Heart right ventricle (tissue), 16 donors: ENCODE measurements at regions not wholly inside any gene's neighbourhood (a gene's known extent, or its start where the extent isn't known, plus 50 kb on each side); places are given as distances from the start of the nearest gene placed in this dataset.

ENCODE experiments used
- ATAC-seq, 8 donors: fragments of 200-7000 bp; cut with Tn5 transposase; one replicate each; pipeline ENCODE4 v1.9.1; 2020; ENCODE audit warnings: mild to moderate bottlenecking in 8 of 8, moderate library complexity in 8 of 8, moderate number of reproducible peaks in 1 of 8
- DNase-seq, 2 donors: peaks; one replicate each; pipeline ENCODE4 v3.0.0-alpha.2; 2020
- H3K27ac ChIP-seq, 10 donors: fragments of 200-600 bp; sonication (generic) in 2 of 10; one replicate each; pipeline versions ENCODE4 v1.5.0 to v1.8.0; 2020 to 2022; ENCODE audit warnings: mild to moderate bottlenecking in 3 of 10
- H3K27me3 ChIP-seq, 7 donors: fragments of 200-600 bp; one replicate each; pipeline ENCODE4 v1.8.0; 2021 to 2022; ENCODE audit warnings: mild to moderate bottlenecking in 2 of 7
- H3K36me3 ChIP-seq, 9 donors: fragments of 200-600 bp; sonication (generic) in 1 of 9; one replicate each; pipeline versions ENCODE4 v1.5.0 to v1.8.0; 2020 to 2022; ENCODE audit warnings: mild to moderate bottlenecking in 2 of 9
- H3K4me1 ChIP-seq, 9 donors: fragments of 200-600 bp; sonication (generic) in 1 of 9; one replicate each; pipeline versions ENCODE4 v1.5.0 to v1.8.0; 2020 to 2022; ENCODE audit warnings: mild to moderate bottlenecking in 4 of 9
- H3K4me3 ChIP-seq, 10 donors: fragments of 200-600 bp; sonication (generic) in 2 of 10; one replicate each; pipeline versions ENCODE4 v1.5.0 to v1.8.0; 2020 to 2022; ENCODE audit warnings: mild to moderate bottlenecking in 7 of 10, moderate library complexity in 2 of 10
- H3K9me3 ChIP-seq, 11 donors: fragments of 200-600 bp in 10 of 11; sonication (generic) in 2 of 11; one replicate each; pipeline versions ENCODE4 v1.5.0 to v1.8.0; 2013 to 2022; ENCODE audit warnings: mild to moderate bottlenecking in 2 of 11, control low read depth in 1 of 11, moderate library complexity in 1 of 11
- CTCF ChIP-seq, 9 donors: fragments of 200-600 bp; sonication (generic) in 2 of 9; IDR thresholded peaks; one replicate each; pipeline versions ENCODE4 v1.5.0 to v1.8.0; 2021 to 2022; ENCODE audit warnings: antibody characterized with exemption in 9 of 9, mild to moderate bottlenecking in 5 of 9, moderate library complexity in 1 of 9
- WGBS, 2 donors: extraction: QIAGEN DNeasy Blood & Tissue Kit; methylation state at CpG; one replicate each; pipeline ENCODE4 v1.1.7; 2013; ENCODE audit warnings: inconsistent platforms in 1 of 2; 5-methylcytosine and 5-hydroxymethylcytosine counted together
- intact Hi-C, 10 donors: fragments of 100-400 bp; cut with DNase I; formaldehyde crosslinking; loops; one replicate each; pipeline versions ENCODE4 v1.11.1 to v1.14.2; 2022
- donor health status: Arrhythmogenic right ventricular cardiomyopathy.
- donor health status: ischemic (EF 13 %, LVEDD 7.1; RV severe dilation, severe dysfunction).
- donor health status: healthy with polysubstance abuse.
- donor health status: DM: no; HTN: yes; CAD: no.
- donor health status: DM: no; HTN: no; CAD: no.
- donor health status: ischemic (EF 25% LVEDD 6.9; RV normal size, moderate dysfunction).
- donor health status: ischemic (EF 25% LVEDD 5.7; RV mildly dilated, moderate dysfunction).
- donor health status: healthy.
- donor health status: DM: yes; HTN: yes; CAD: no.
- donor health status: Ischemic cardiomyopathy.
- donor health status: ischemic (EF 35%, LVEDD 5.7; RV mildly dilated, moderate dysfunction).
- donor health status: nonischemic (EF 11% LVEDD 7.7; RV severe dilation, severe dysfunction).
- donor health status: DM: yes; HTN: yes; CAD: no.
- donor health status: PGD.
- donor health status: ischemic (EF 29% LVEDD 5.4; RV normal size, mild dysfunction).
- donor health status: nonischemic (EF 23%, LVEDD 6.1; RV moderate dilation, normal function).

GRCh38 chr2:101559551-101559950 lies 84.6 kb upstream of the RFX8 start:
- no peak for TF ChIP-seq CTCF (IDR thresholded peaks at IDR 0.05)
- Histone ChIP-seq H3K4me1 (peaks cover 5 to 28% (median 19%) of the 10 kb centered on the region in 9 donors), H3K27me3 (peaks cover 0 to 2% (median 0%) of the 10 kb centered on the region in 7 donors), H3K9me3 (peaks cover 0 to 6% (median 0%) of the 10 kb centered on the region in 11 donors), H3K27ac (peak overlapping the region; percentile 65 to 88 (median 80)), H3K4me3 (peak overlapping the region in 3 of 10 donors; percentile 11 to 30 (median 14)), H3K36me3 (no peaks in the 10 kb centered on the region)
- intact Hi-C loops: loop anchor here in 1 of 10 donors (1.0 kb wide), 1 partner anchor 138 kb away; the partner anchor contains the start of gene MAP4K4
- 36 to 49% methylated on average over 7 of the region's 7 CpGs for WGBS, 2 donors
- peak; percentile 68 to 91 (median 86) for ATAC-seq
- peak; percentile 21 to 58 for DNase-seq

- DNase-seq (peak in 1 of 2 donors; percentile 47), ATAC-seq (peak; percentile 76 to 90 (median 87))
- intact Hi-C loops: loop anchor here in 1 of 10 donors (1.0 kb wide), 1 partner anchor 138 kb away; the partner anchor contains the start of gene MAP4K4
- Histone ChIP-seq H3K27me3 (no peaks in the 10 kb centered on the region), H3K4me1 (peaks cover 5 to 28% (median 19%) of the 10 kb centered on the region in 9 donors), H3K27ac (peak overlapping the region; percentile 65 to 88 (median 80)), H3K36me3 (no peaks in the 10 kb centered on the region), H3K4me3 (peak overlapping the region in 6 of 10 donors; percentile 7 to 30 (median 10)), H3K9me3 (peaks cover 0 to 6% (median 0%) of the 10 kb centered on the region in 11 donors)
- 16 to 23% methylated on average over 9 of the region's 9 CpGs for WGBS, 2 donors
- no peak for TF ChIP-seq CTCF (IDR thresholded peaks at IDR 0.05)
These were observed 84.0 kb upstream of the RFX8 start for GRCh38 chr2:101558740-101559525.

- WGBS, 2 donors: 69 to 74% methylated on average over 7 of the region's 7 CpGs
- no peaks in the 10 kb centered on the region for H3K27me3 ChIP-seq
- no peak for ATAC-seq
- peaks cover 5 to 31% (median 19%) of the 10 kb centered on the region in 9 donors for H3K4me1 ChIP-seq
- intact Hi-C loops: no loop called here
- no peak overlapping the region for H3K27ac ChIP-seq
- TF ChIP-seq CTCF (IDR thresholded peaks at IDR 0.05): no peak
- peak in 1 of 2 donors; percentile 16 for DNase-seq
- H3K9me3 ChIP-seq: peaks cover 0 to 6% (median 0%) of the 10 kb centered on the region in 11 donors
- no peak overlapping the region for H3K4me3 ChIP-seq
- H3K36me3 ChIP-seq: no peaks in the 10 kb centered on the region
These were observed 81.1 kb upstream of the RFX8 start for GRCh38 chr2:101556033-101556459.

DNA sequence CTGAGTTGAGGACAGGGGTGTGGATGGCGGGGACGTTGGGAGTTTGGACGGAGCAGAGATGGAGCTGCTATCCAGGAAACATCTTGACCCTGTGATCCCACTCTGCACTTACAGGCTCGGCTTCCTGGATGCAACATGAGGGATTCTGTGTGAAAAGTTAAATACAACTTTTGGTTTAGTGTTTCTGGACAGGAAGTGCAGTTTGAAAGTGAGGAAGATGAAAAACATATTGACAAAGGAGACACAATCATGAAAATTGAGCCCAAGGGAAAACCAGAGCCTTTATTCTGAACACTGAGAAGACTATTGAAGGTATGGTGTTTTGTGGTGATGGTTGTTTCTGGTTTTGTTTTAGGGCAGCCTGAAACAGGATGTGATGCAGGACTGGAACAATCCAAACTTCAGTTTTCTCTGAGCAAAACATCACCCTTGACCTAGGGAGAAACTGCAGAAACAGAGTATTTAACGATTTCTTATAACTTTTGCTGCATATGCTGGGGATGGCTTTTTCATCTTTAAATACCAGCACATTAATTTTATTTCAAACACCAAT lies 76.5 kb upstream of the RFX8 start:
- peaks cover 0 to 4% (median 0%) of the 10 kb centered on the region in 7 donors for H3K27me3 ChIP-seq
- DNase-seq (no peak), ATAC-seq (no peak)
- 43 to 52% methylated on average over 5 of the region's 5 CpGs for WGBS, 2 donors
- H3K4me3 ChIP-seq: no peak overlapping the region
- no peak for TF ChIP-seq CTCF (IDR thresholded peaks at IDR 0.05)
- H3K36me3 ChIP-seq: no peaks in the 10 kb centered on the region
- H3K9me3 ChIP-seq: no peaks in the 10 kb centered on the region
- intact Hi-C loops: loop anchor here in 1 of 10 donors (5.0 kb wide), 1 partner anchor 279 kb away; no protein-coding TSS in a partner anchor
- peaks cover 0 to 13% (median 0%) of the 10 kb centered on the region in 9 donors for H3K4me1 ChIP-seq
- H3K27ac ChIP-seq: no peak overlapping the region
